HG02970 (cell line): ENCODE measurements at regions not wholly inside any gene's neighbourhood (a gene's known extent, or its start where the extent isn't known, plus 50 kb on each side); places are given as distances from the start of the nearest gene placed in this dataset.

Source experiments
- ATAC-seq: cut with Tn5 transposase; IDR thresholded peaks from one replicate; pipeline ENCODE4 v1.9.1; 2021; ENCODE audit warnings: mild to moderate bottlenecking, moderate library complexity, moderate number of reproducible peaks; ENCODE audit not compliant: unreplicated experiment, low FRiP score

GRCh38 chr3:72446218-72447058 lies 401.8 kb downstream of the SHQ1 start, which contains the start of gene RYBP:
Gene RYBP, minus strand, starts transcription at chr3:72446621.
- peak; percentile 17 for ATAC-seq

GRCh38 chr3:72445827-72446217 lies 402.4 kb downstream of the SHQ1 start:
- ATAC-seq, result no peak

- ATAC-seq, result no peak
These were observed 403.5 kb downstream of the SHQ1 start for GRCh38 chr3:72444656-72445223.

- ATAC-seq, result no peak
These were observed 405.5 kb downstream of the SHQ1 start for GRCh38 chr3:72442759-72443158.

- ATAC-seq, result no peak
These were observed 406.8 kb downstream of the SHQ1 start for GRCh38 chr3:72441284-72441994.

- no peak for ATAC-seq
These were observed 407.8 kb downstream of the SHQ1 start for GRCh38 chr3:72440491-72440890.

GRCh38 chr3:72439321-72440183 lies 408.7 kb downstream of the SHQ1 start:
- ATAC-seq, result no peak

GRCh38 chr3:72437661-72438406 lies 410.4 kb downstream of the SHQ1 start:
- ATAC-seq, result no peak

GRCh38 chr3:72436863-72437592 lies 411.2 kb downstream of the SHQ1 start:
- no peak for ATAC-seq

- no peak for ATAC-seq
These were observed 413.9 kb downstream of the SHQ1 start for GRCh38 chr3:72434296-72434695.

GRCh38 chr3:72432246-72432645 lies 416.0 kb downstream of the SHQ1 start:
- ATAC-seq, result no peak

GRCh38 chr3:72429589-72430353 lies 418.5 kb downstream of the SHQ1 start:
- ATAC-seq, result no peak

- ATAC-seq, result no peak
These were observed 419.4 kb downstream of the SHQ1 start for GRCh38 chr3:72428803-72429202.

GRCh38 chr3:72427624-72428023 lies 420.6 kb downstream of the SHQ1 start:
- ATAC-seq, result no peak

GRCh38 chr3:72426618-72427397 lies 421.4 kb downstream of the SHQ1 start:
- ATAC-seq, result no peak

GRCh38 chr3:72423643-72424042 lies 424.6 kb downstream of the SHQ1 start:
- ATAC-seq, result no peak

- ATAC-seq, result no peak
These were observed 426.5 kb downstream of the SHQ1 start for GRCh38 chr3:72421786-72422185.

- no peak for ATAC-seq
These were observed 427.1 kb downstream of the SHQ1 start for GRCh38 chr3:72421126-72421525.
